WI38 (cell line): ENCODE measurements at regions not wholly inside any gene's neighbourhood (a gene's known extent, or its start where the extent isn't known, plus 50 kb on each side); places are given as distances from the start of the nearest gene placed in this dataset.

Source experiments
- H3K4me3 ChIP-seq: 2 replicates; pipeline ENCODE4 v1.5.1; 2011; ENCODE audit warnings: low read depth, mild to moderate bottlenecking, control low read depth, low read length
- TF ChIP-seq, protein P1 (sequence below): IDR thresholded peaks from 2 replicates; pipeline ENCODE4 v1.5.1; 2012; ENCODE audit warnings: low read depth, mild to moderate bottlenecking, control low read depth, low read length

DNA sequence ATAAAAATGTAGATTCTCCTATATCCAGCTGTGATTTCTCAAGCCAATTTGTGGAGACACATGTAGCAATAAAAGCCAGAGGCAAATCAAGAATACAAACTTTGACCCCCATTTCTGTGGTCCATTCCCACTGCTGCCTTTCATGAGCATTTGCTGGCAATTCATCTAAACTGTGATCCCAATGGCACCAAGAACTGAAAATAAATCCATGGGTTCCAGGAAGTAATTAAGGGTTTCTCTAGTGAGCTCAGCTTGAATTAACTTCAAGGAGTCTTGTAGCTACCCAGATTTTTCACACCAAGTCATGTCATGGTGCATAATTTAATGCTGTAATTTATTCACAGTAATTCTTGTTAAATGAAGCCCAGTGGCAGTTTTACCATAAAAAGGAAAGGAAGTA lies 145.0 kb upstream of the SMC2 start:
- H3K4me3 ChIP-seq = no peak overlapping the region
- TF ChIP-seq, protein P1, sequence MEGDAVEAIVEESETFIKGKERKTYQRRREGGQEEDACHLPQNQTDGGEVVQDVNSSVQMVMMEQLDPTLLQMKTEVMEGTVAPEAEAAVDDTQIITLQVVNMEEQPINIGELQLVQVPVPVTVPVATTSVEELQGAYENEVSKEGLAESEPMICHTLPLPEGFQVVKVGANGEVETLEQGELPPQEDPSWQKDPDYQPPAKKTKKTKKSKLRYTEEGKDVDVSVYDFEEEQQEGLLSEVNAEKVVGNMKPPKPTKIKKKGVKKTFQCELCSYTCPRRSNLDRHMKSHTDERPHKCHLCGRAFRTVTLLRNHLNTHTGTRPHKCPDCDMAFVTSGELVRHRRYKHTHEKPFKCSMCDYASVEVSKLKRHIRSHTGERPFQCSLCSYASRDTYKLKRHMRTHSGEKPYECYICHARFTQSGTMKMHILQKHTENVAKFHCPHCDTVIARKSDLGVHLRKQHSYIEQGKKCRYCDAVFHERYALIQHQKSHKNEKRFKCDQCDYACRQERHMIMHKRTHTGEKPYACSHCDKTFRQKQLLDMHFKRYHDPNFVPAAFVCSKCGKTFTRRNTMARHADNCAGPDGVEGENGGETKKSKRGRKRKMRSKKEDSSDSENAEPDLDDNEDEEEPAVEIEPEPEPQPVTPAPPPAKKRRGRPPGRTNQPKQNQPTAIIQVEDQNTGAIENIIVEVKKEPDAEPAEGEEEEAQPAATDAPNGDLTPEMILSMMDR = no peak

DNA sequence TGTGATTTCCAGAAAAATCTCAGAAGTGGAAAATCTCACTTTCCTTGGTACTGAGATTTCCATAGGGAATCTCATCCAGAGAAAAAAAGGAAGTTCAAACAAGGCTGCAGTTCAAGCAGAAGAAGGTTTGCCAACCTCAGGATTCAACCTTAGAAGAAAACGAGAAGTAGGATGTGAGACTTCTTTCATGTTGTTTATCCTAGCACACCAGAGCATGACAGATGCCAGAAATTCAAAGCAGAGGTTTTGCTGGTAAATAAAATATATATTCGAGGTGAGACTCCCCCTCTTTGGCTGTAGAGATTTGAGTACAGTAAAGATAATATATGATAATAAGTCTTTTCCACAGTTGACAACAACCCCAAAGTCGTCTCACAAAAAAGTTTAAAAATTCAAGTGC lies 116.9 kb upstream of the SMC2 start:
- TF ChIP-seq, protein P1 = no peak
- H3K4me3 ChIP-seq = no peak overlapping the region

DNA sequence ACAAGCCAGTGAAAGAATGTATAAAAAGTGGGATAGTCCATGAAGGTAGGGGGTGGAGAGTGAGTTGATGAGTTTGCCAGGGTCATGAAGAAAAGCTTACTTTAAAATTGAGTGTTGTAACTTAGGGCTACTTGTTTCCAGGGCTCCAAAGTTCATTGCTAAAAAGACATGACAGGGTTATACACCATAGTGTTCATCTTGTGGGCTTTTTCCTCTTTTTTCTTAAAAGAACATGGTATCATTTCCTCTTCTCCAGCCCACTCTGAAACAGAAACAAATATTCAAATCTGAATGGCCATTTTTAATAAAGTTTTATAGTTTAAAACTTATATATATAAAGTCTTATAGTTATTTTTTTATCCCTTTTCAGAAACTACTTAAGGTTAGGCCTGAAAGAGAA lies 115.7 kb upstream of the SMC2 start:
- no peak overlapping the region for H3K4me3 ChIP-seq
- TF ChIP-seq, protein P1 = no peak

DNA sequence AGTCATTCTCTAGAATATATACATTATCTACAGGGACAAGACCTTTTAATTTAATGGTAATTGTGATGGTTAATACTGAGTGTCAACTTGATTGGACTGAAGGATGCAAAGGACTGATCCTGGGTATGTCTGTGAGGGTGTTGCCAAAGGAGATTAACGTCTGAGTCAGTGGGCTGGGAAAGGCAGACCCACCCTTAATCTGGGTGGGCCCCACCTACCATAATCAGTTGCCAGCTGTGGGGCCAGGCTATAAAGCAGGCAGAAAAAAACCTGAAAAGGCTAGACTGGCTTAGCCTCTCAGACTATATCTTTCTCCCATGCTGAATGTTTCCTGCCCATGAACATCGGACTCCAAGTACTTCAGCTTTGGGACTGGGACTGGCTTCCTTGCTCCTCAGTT lies 112.2 kb upstream of the SMC2 start:
- no peak overlapping the region for H3K4me3 ChIP-seq
- TF ChIP-seq, protein P1 = no peak

DNA sequence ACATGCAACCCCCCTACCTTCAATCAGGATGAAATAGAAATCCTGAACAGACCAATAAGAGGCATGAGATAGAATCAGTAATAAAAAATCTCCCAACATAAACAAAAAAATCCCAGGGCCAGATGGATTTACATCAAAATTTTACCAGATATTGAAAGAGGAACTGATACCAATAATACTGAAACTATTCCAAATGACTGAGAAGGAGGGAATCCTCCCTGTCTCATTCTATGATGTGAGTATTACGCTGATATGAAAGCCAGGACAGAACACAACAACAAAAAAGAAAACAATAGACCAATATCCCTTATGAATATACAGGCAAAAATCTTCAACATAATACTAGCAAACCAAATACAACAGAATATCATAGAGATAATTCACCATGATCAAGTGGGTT lies 109.0 kb upstream of the SMC2 start:
- H3K4me3 ChIP-seq = no peak overlapping the region
- TF ChIP-seq, protein P1 = no peak

DNA sequence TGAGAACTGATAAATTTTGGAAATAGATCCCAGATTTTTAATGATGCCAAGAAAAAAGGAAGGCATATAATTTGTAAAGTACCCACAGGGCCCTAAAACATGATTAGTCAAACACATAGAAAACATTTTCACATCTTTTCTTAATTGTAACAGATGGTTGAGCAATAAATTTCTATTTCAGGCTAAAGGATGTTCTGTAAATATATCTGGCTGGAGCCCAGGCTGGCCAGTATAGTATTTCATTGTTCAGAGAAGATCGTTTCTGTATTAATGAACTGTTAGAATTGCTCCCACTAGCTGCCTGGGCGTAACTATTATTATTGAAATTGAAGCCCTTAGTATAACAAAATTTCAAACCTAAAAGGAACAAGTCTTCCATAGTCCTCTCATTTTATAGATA lies 105.3 kb upstream of the SMC2 start:
- no peak overlapping the region for H3K4me3 ChIP-seq
- TF ChIP-seq, protein P1 = no peak

DNA sequence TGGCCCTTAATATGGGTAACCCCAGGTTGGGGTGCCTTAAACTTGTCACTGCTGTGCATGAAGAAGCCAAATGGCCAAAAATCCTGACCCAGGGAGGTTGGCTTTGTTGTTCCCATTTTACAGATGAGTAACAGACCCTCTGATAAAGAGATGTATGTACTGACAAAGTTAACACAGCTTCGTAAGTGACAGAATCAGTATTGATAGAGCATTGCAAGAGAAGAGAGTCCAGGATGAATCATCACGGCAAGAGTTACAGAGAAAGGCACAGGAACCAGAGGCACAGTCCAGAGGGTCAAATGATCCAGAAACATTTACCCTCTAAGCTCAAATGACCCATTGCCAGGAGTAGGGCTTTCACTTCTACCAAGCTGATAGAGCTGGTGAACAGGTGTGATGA lies 103.8 kb upstream of the SMC2 start:
- TF ChIP-seq, protein P1 = no peak
- H3K4me3 ChIP-seq = no peak overlapping the region
